OCI-M2 (cell line): ENCODE measurements at regions not wholly inside any gene's neighbourhood (a gene's known extent, or its start where the extent isn't known, plus 50 kb on each side); places are given as distances from the start of the nearest gene placed in this dataset.

ENCODE experiments used
- DNase-seq: peaks from one replicate; lab custom pipeline; 2025; ENCODE audit not compliant: unreplicated experiment; lab: John Stamatoyannopoulos, UW

DNA sequence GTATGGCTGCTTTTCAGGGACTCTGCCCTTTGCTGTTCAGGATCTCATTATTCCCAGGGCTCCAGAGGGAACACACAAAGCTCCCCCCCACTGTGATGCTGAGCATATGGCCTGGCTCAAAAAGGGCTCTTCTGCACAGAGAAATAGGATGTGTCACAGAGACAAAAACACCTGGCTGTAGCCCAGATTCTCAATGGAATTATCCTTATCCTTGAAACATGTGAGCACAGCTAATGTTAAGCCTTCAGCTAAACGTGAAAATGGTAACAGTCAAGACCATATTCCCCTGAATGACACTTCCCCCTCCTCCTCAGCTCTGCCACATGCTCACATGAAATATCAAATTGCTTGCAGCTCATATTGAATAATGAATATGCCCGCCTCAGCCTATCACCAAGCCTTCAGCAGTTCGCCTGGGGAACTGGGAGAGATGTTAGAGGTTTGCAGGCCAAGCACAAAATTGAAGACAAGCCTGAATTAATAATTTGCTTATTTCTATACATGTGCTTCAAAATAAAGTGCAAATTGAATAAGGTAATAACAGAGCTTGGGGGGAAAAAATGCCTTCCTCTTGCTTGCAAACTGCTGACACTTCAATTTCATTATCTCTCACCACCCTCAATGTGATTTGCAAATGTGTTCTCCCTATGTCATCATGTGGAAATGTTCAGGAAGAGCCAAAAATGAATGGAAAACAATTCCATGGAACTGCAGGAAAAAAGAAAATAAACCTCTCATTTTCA, 181.0 kb upstream of the HNRNPA3 start:
- no peak for DNase-seq

DNA sequence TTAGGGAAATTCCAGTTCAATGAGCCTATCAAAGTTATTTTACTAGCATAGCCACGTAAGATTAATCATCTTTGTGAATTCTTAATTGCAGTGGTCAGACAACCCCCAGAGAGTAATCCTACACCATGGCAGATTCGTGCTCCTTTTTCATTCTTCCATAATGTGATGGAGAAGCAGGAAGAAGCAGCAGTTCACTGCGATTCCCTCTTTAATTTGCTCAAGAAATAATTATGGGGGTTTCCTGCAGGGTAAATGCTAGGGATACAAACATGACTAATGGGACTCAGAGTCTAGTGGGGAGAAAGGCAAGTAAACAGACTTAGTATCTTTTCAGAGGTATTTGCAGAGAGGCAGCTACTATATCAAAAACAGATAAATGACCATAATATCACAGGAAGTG, 175.8 kb upstream of the HNRNPA3 start:
- no peak for DNase-seq

DNA sequence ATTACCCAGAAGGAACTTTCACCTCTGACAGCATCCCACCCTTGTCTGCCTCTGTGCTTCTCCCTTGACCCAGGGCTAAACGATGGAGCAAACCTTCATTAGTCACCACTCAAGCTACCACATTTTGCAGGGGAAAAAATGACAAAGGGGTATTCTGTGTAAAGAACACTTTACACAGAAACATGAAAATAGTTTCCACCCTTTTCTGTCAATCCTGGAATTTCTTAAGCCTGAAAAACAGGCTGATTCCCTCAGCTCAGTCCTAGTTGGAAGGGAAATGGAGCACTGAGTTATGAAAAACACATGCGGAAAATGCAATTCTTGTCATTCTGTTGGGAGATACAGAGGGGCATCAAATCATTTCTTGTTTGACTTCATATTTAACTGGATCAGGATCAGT, 175.0 kb upstream of the HNRNPA3 start:
- no peak for DNase-seq

DNA sequence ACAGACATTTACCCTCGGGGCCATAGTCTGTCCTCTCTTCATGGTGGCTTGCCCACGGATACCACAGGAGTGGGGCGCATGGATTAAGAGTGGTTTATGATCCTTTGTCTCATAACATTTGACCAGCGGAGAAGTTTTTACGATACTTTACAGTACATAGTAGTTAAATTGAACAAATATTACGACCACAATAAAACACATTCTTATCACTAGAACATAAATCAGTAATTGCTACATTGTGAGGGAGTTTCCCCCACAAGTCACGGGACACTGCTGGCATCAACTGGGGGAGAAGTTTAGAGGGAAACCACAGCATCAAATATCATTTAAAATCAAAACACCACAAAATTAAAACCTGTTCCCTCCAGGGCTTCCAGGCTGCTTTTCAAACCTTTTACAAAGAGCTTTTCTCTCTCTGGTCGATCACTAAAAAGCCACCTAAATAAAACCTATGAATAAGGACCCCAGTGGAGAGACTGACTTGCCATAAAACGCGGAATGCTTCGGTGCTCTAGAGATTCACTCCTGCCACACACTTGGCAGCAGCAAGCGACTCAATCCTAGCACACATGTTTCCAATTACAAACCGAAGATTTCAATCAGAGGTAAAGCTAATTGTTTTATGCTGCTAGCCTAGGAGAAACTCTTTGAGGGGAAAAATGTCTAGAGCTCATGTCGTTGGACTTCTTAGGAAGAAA, 173.7 kb upstream of the HNRNPA3 start:
- DNase-seq, result no peak

- no peak for DNase-seq
Measured at GRCh38 chr2:177042311-177042710, 170.3 kb upstream of the HNRNPA3 start.

DNA sequence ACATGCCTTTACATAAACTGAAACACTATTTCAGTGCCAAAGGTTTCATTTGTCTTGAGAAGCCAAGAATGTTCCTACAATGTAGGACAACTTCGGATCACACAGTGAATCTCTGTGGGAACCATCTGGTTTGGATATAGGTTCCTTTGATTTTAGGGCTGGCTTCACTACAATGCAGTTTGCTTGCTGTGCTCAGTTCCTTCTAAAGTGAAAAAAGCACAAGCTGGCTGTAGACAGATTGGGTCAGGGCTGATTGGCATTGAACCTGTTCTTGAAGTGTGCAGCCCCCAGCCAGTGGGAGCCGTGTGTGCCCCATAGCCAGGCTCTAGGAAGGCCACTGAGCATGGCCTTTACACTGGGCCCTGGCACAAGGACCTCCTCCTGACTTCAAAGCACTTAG, 167.9 kb upstream of the HNRNPA3 start:
- DNase-seq, result no peak

DNA sequence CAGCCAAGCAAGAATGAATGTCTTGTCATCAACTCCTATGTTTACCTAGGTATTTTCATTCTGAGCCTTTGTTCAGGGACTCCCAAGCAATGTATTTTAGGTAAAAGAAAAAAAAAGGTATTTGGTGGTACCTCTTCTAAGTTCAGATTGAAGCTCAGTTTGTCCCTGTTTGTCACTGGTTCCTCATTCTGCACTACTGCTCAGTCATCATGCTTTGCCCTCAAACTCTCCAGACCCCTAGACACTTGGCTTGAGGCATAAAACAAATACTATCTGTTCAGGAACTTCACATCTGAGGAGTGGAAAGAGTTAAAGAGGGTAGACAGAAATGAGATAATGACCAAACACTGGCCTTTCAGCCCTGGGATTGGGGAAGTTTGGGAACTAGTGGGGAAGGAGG, 163.6 kb upstream of the HNRNPA3 start:
- no peak for DNase-seq

DNA sequence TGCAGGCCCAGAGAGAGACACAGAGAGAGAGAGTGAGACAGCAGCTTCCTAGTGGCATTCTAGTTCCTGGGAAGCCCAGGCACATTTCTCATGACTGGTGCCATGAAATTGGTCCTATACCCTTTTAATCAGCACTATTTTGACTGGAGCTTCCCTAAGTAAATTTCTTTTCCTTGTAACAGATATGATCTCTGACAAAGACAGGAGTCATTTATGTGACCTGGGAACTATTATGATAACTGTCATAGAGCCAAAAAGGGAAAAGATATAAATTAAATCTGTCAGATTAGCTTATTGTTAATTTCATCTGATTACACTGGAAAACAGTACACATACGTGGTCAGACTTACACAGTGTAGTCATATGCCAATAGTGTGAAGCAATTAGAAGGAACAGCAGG, 161.3 kb upstream of the HNRNPA3 start:
- no peak for DNase-seq

- DNase-seq, result no peak
Measured at GRCh38 chr2:177052471-177052870, 160.1 kb upstream of the HNRNPA3 start.

DNA sequence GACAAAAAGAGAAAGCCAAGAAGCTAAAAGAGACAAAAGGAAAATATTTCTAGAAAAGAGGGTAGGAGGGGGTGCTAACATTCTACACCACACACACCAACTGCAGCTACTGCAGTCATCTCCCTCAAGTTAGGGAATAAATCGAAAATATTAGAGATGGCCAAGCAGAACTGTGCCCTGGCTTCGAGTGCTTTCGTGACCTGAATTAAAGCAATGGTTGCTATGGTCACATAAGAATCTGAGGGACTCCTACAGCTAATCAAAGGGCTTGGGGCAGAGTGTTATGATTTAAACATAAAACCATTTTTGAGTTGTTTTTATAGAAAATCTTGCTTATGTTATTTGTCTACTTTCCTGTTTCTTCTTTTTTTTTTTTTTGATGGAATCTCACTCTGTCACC, 159.6 kb upstream of the HNRNPA3 start:
- no peak for DNase-seq

DNA sequence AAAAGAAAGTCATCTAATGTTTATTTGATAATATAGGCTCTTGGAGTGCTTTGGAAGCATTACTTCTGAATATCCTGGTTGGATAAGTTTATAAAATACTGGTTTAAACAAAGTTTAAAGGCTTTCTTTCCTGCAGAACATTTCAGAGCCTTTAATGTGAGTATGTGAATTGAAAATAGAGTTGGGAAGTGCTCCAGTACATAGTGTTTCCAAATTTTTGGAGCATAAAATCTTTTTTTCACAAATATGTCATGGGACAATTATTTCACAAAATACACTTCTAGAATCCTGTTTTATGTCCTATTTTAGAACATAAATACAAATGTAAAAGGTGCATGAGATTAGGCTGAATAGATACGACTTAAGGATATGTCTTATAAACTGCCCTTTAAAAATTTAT, 158.9 kb upstream of the HNRNPA3 start:
- no peak for DNase-seq

GRCh38 chr2:177056481-177056929, 156.1 kb upstream of the HNRNPA3 start:
- no peak for DNase-seq

DNA sequence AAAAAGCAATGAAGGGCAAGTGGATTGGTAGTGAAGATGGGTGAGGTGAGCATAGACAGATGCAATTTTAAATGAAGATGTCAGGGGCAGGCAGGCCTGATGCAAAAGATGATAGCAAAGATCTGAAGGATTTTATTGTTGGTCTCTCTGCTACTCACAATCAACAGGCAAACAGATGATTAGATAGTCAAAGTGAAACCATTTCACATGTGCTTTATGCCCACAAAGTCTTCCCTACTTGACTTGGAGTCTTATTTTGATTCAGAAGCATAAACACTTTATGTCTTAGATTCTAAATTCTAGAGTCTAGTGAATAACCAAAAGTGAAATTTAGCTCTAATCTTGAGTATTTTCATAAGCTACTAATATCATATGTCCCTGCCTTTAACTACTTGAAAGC, 153.8 kb upstream of the HNRNPA3 start:
- DNase-seq, result no peak

- DNase-seq, result no peak
Measured at GRCh38 chr2:177059293-177059692, 153.3 kb upstream of the HNRNPA3 start.

- DNase-seq, result no peak
Measured at GRCh38 chr2:177063331-177063730, 149.3 kb upstream of the HNRNPA3 start.

DNA sequence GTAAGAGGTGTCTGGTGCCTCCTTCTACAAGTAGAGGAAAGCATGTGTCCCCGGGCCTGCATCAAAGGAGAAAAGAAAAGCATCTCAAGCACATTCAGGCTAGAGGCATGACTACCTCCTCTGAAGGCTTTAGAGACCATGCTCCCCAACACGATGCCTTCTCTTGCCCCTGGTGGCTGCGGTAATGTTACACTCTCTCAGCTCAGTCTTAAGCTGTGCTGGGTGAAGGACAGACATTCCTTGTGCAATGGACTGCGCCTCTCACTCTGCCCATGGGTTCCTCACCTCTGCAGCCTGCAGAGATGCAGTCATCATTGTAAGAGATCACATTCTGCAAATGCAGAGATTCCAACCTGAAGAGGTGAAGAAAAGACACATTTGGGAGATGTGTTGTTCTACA, 148.2 kb upstream of the HNRNPA3 start:
- DNase-seq, result no peak

DNA sequence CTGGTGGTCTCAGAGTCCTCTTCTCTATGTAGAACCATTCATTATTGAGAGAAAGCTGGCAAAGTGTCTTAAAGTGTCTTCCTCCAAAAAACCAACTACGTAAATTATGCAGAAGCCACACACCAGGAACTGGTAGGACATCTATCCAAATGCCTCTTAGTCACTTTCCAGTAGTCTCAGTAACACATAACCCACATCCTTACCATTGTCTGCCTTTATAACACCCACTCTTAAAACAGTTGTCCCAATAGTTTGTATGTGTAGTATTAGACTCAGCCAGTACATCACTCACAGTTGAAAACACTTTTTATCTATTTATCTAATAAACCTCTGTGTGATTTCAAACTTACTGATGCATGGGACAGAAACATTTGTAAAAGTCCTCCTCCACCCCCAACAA, 143.6 kb upstream of the HNRNPA3 start:
- DNase-seq, result no peak

- DNase-seq, result no peak
Measured at GRCh38 chr2:177072090-177072489, 140.5 kb upstream of the HNRNPA3 start.

DNA sequence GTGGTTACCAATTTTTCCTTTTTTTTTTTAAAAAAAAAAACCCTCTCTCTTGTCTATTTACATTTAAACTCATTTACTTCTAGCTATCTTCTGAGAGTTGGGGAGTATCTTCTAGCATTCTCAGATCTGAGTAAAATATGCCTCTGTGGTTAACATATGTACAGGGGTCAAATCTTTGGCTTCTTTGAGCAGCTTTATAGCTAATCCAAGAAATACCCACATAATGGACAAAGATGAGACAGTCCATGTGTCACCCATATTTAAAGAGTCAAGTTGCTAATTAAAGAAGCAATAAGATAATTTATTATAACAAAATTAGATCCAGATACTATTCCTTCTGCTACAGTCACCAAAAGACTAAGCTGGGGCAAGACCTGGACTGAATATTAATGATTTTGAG, 139.0 kb upstream of the HNRNPA3 start:
- no peak for DNase-seq

DNA sequence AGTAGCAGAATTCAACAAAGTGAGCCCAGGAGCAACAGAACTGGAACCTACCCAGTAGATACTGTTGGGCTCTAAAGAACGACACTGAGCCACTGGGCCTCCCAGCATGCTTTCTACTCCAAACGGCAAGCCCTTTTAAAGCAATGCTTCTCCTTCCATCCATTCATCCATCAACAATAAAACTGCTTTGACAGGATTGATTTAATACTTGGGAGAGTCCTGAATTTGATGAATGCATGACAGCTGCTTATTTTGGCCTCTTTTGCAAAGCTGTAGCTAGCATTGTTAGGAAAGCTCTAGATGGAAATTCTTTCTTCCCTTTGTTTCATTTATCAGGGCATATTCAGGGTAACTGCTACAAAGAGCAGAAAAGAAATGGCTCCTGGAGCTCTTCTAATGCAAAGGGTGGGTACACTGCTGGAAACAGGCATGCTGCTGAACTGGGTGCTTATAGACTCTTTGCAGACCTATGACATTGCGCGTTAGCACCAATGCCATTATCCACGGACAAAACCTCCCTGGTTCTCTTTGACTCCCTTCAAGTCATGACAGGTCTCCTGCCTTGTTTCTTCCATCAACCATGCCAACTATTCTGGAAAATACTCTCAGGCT, 138.4 kb upstream of the HNRNPA3 start:
- no peak for DNase-seq

GRCh38 chr2:177075254-177075653, 137.3 kb upstream of the HNRNPA3 start:
- no peak for DNase-seq

DNA sequence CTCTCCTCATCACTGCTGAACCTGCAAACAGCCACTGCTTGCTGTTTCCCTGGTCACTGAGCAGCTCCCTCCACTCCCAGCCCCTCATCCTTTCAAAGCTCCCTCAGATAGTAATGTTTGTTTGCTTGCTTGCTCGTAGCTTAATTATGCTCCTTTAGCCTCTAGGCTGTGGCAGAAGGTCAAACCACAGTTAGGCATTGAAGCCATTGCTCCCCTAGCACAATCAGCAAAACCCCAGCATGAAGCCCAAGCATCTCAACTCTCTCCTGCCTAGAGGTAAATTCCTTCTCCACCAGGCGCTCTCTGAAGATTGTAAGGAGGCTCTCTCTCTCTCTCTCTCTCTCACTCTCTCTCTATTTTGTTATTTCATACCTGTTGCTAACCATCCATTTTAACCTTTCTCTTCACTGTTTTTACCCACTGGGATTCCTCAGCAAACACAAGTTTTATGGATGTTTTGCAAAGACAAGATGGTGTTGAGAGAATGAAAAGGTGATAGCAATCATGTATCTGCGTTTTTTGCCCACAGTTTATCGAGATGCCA, 135.9 kb upstream of the HNRNPA3 start:
- DNase-seq, result no peak
